Neuronal stem cell (in vitro differentiated cells): ENCODE measurements at regions not wholly inside any gene's neighbourhood (a gene's known extent, or its start where the extent isn't known, plus 50 kb on each side); places are given as distances from the start of the nearest gene placed in this dataset.

Experiments used
- DNase-seq: peaks from one replicate; pipeline ENCODE4 v3.0.0-alpha.2; 2013; ENCODE audit warnings: low spot score
- H2AFZ ChIP-seq: one replicate; pipeline ENCODE4 v1.6.1; 2013; ENCODE audit warnings: mild to moderate bottlenecking, low read length, inconsistent platforms
- H2AK5ac ChIP-seq: 2 replicates; pipeline ENCODE4 v1.6.1; 2013; ENCODE audit warnings: low read depth, mild to moderate bottlenecking, inconsistent platforms, low read length, moderate library complexity, mixed read lengths
- H2BK120ac ChIP-seq: 2 replicates; pipeline ENCODE4 v1.6.1; 2013; ENCODE audit warnings: low read depth, mild to moderate bottlenecking, inconsistent platforms, low read length, moderate library complexity, mixed read lengths
- H2BK12ac ChIP-seq: one replicate; pipeline ENCODE4 v1.6.1; 2013; ENCODE audit warnings: low read length, inconsistent platforms
- H2BK15ac ChIP-seq: 2 replicates; pipeline ENCODE4 v1.6.1; 2013; ENCODE audit warnings: mild to moderate bottlenecking, low read length, inconsistent platforms, mixed read lengths
- H2BK5ac ChIP-seq: one replicate; pipeline ENCODE4 v1.6.1; 2013; ENCODE audit warnings: inconsistent platforms, mild to moderate bottlenecking, low read length, moderate library complexity
- H3K14ac ChIP-seq: one replicate; pipeline ENCODE4 v1.6.1; 2013; ENCODE audit warnings: low read length, inconsistent platforms
- H3K18ac ChIP-seq: 2 replicates; pipeline ENCODE4 v1.6.1; 2013; ENCODE audit warnings: low read length, inconsistent platforms
- H3K23ac ChIP-seq: 2 replicates; pipeline ENCODE4 v1.6.1; 2013; ENCODE audit warnings: low read depth, mild to moderate bottlenecking, mixed read lengths, low read length, inconsistent platforms; ENCODE audit not compliant: poor library complexity
- H3K27ac ChIP-seq: replicated peaks from 3 replicates; pipeline ENCODE4 v1.5.1; 2013; ENCODE audit warnings: low read length, inconsistent platforms
- H3K27me3 ChIP-seq, 3 experiments: 2 replicates each; pipeline ENCODE4 v1.6.1; 2013; ENCODE audit warnings: low read length in 3 of 3, mild to moderate bottlenecking in 2 of 3, inconsistent platforms in 1 of 3, low read depth in 1 of 3, mixed read lengths in 1 of 3, moderate library complexity in 1 of 3; ENCODE audit not compliant: control insufficient read depth in 3 of 3, insufficient read depth in 3 of 3
- H3K36me3 ChIP-seq, 2 donors: replicated peaks in 1 of 2; 2 replicates each; pipeline ENCODE4 v1.6.1; 2013; ENCODE audit warnings: low read length in 2 of 2; ENCODE audit not compliant: control insufficient read depth in 2 of 2, insufficient read depth in 2 of 2
- H3K4ac ChIP-seq: 2 replicates; pipeline ENCODE4 v1.6.1; 2013; ENCODE audit warnings: inconsistent platforms, mild to moderate bottlenecking, low read length, moderate library complexity
- H3K4me1 ChIP-seq, 2 donors: 1 replicate in 1 of 2; 2 replicates in 1 of 2; pipeline ENCODE4 v1.6.1; 2013; ENCODE audit warnings: low read length in 2 of 2, low read depth in 1 of 2; ENCODE audit not compliant: control insufficient read depth in 2 of 2, insufficient read depth in 1 of 2
- H3K4me2 ChIP-seq: one replicate; pipeline ENCODE4 v1.6.1; 2013; ENCODE audit warnings: mild to moderate bottlenecking, low read length, inconsistent platforms; ENCODE audit not compliant: insufficient read depth, poor library complexity, severe bottlenecking
- H3K4me3 ChIP-seq, 2 donors: 2 replicates each; pipeline ENCODE4 v1.5.1; 2013; ENCODE audit warnings: low read length in 2 of 2, mild to moderate bottlenecking in 2 of 2, inconsistent platforms in 1 of 2, moderate library complexity in 1 of 2
- H3K79me1 ChIP-seq: one replicate; pipeline ENCODE4 v1.6.1; 2013; ENCODE audit warnings: low read depth, mild to moderate bottlenecking, inconsistent platforms, low read length, moderate library complexity
- H3K9ac ChIP-seq: one replicate; pipeline ENCODE4 v1.6.1; 2013; ENCODE audit warnings: mild to moderate bottlenecking, low read depth, low read length, inconsistent platforms; ENCODE audit not compliant: poor library complexity
- H3K9me3 ChIP-seq, 2 donors: replicated peaks in 1 of 2; 2 replicates each; pipeline versions ENCODE3 to v1.6.1; 2013; ENCODE audit warnings: low read length in 2 of 2, mild to moderate bottlenecking in 2 of 2, inconsistent platforms in 1 of 2, low read depth in 1 of 2, mixed read lengths in 1 of 2, moderate library complexity in 1 of 2; ENCODE audit not compliant: control insufficient read depth in 2 of 2, insufficient read depth in 1 of 2
- H4K8ac ChIP-seq: one replicate; pipeline ENCODE4 v1.6.1; 2013; ENCODE audit warnings: low read depth, mild to moderate bottlenecking, inconsistent platforms, low read length, moderate library complexity
- H4K91ac ChIP-seq: one replicate; pipeline ENCODE4 v1.6.1; 2013; ENCODE audit warnings: low read length, low read depth, mild to moderate bottlenecking, inconsistent platforms; ENCODE audit not compliant: poor library complexity
- WGBS, 2 donors: extraction: QIAGEN DNeasy Blood & Tissue Kit; methylation state at CpG; one replicate each; pipeline ENCODE4 v1.1.7; 2013; ENCODE audit warnings: missing lambda C conversion rate in 2 of 2, mixed read lengths in 1 of 2; ENCODE audit not compliant: insufficient read length in 2 of 2, insufficient replicate concordance in 1 of 2; ENCODE audit errors: extremely low coverage in 2 of 2; 5-methylcytosine and 5-hydroxymethylcytosine counted together

DNA sequence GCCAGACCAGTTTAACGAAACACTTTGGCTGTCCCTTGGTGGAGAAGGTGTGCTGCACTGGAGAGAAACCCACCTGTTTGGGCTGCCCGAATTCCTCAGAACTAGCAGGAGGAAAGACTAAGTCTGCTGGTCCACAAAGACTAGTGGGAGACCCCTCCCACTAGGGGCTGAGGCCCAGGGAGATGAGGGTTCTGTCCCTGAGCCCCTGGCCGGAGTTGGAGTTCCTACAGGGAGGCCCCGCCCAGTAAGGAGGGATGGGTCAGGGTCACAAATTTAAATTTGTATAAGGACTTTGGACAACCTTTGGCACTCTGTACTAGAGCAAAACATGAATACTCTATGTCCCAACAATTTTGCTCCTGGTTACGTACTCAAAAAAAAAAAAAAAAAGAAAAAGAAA, 200.8 kb upstream of the C11orf87 start:
- no peaks in the 10 kb centered on the region for H3K36me3 ChIP-seq
- no peak overlapping the region for H2BK15ac ChIP-seq
- H2AK5ac ChIP-seq: no peak overlapping the region
- H3K18ac ChIP-seq: no peak overlapping the region
- no peak overlapping the region for H3K4me3 ChIP-seq
- no peak overlapping the region for H4K8ac ChIP-seq
- no peak overlapping the region for H4K91ac ChIP-seq
- no peak overlapping the region for H3K27ac ChIP-seq
- DNase-seq: no peak
- no CpG with 5 or more reads among the region's 5 CpGs for WGBS, 2 donors
- no peak overlapping the region for H2AFZ ChIP-seq
- no peak overlapping the region for H3K4ac ChIP-seq
- H3K9me3 ChIP-seq: no peaks in the 10 kb centered on the region
- H3K4me2 ChIP-seq: no peak overlapping the region
- no peak overlapping the region for H3K23ac ChIP-seq
- H3K27me3 ChIP-seq: no peaks in the 10 kb centered on the region
- no peak overlapping the region for H3K9ac ChIP-seq
- H2BK12ac ChIP-seq: no peak overlapping the region
- H3K14ac ChIP-seq: no peak overlapping the region
- no peak overlapping the region for H2BK5ac ChIP-seq
- no peaks in the 10 kb centered on the region for H3K4me1 ChIP-seq
- no peaks in the 10 kb centered on the region for H3K79me1 ChIP-seq
- no peak overlapping the region for H2BK120ac ChIP-seq

DNA sequence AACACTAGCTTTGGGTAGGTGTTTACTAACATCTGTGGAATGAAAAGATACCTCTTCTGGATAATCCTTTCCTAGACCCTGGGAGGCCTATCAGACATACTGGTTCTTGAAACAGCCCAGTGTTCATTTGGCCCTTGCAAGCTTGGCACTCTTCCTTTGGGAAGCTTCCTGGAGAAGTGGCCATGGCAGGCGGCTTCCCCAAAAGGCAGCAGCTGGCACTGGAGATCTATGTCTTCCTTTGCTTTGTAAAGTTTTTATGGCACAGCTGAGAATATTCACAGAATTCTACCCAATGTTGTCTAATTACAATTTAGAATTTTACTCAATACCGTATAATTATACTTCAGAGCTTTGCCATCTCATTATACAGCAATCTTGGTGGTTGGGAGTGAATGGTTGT, 199.2 kb upstream of the C11orf87 start:
- Histone ChIP-seq H3K23ac (no peak overlapping the region), H2AK5ac (no peak overlapping the region), H3K4ac (no peak overlapping the region), H3K27ac (no peak overlapping the region), H3K9me3 (no peaks in the 10 kb centered on the region), H4K91ac (no peak overlapping the region), H2BK120ac (no peak overlapping the region), H3K18ac (no peak overlapping the region), H2BK12ac (no peak overlapping the region), H3K36me3 (no peaks in the 10 kb centered on the region), H3K27me3 (no peaks in the 10 kb centered on the region), H3K4me2 (no peak overlapping the region), H2BK15ac (no peak overlapping the region), H4K8ac (no peak overlapping the region), H2AFZ (no peak overlapping the region), H3K14ac (no peak overlapping the region), H3K4me1 (no peaks in the 10 kb centered on the region), H3K9ac (no peak overlapping the region), H3K4me3 (no peak overlapping the region), H2BK5ac (no peak overlapping the region), H3K79me1 (no peaks in the 10 kb centered on the region)
- WGBS, 2 donors: no CpG with 5 or more reads among the region's 2 CpGs
- DNase-seq: no peak

DNA sequence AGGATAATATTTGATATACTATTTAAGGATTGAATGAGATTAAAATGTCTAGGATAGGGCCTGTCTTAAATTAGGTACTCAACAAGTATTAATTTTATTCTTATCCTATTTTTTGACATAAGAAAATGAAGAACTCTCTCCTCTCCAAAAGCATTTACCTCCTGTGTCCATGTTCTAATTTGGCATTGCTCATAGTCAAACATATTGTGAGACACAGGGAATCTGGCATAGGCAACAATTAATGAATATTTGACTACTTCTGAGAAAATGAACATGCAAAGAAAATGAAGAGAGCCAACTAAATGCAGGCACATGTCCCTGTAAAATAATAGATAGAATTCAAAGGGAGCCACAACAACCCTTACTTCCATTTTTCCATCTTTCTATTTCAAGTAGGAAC, 198.5 kb upstream of the C11orf87 start:
- Histone ChIP-seq H3K79me1 (no peaks in the 10 kb centered on the region), H3K9ac (no peak overlapping the region), H3K4me3 (no peak overlapping the region), H2AK5ac (no peak overlapping the region), H3K36me3 (no peaks in the 10 kb centered on the region), H3K4ac (no peak overlapping the region), H3K27ac (no peak overlapping the region), H2BK15ac (no peak overlapping the region), H3K23ac (no peak overlapping the region), H3K4me2 (no peak overlapping the region), H2BK120ac (no peak overlapping the region), H4K91ac (no peak overlapping the region), H3K4me1 (no peaks in the 10 kb centered on the region), H2BK12ac (no peak overlapping the region), H3K18ac (no peak overlapping the region), H3K14ac (no peak overlapping the region), H2BK5ac (no peak overlapping the region), H4K8ac (no peak overlapping the region), H3K9me3 (no peaks in the 10 kb centered on the region), H3K27me3 (no peaks in the 10 kb centered on the region), H2AFZ (no peak overlapping the region)
- no peak for DNase-seq

DNA sequence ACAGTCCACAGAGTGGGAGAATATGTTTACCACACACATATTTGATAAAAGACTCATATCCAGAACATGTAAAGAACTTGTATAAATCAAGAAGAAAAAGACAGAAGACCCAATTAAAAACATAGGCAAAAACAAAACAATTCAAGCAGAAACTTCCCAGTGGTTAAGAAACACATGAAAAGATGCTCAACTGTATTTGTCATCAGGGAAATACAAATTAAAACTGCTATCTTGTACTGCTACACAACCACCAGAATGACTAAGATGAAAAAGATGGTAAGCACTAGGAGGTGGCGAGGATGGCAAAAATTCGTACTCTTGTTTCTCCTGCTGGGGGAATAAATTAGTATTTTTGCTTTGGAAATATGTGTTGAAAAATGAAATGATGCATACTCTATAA, 192.3 kb upstream of the C11orf87 start:
- H3K4ac ChIP-seq: no peak overlapping the region
- no peak overlapping the region for H3K23ac ChIP-seq
- no peak overlapping the region for H2AK5ac ChIP-seq
- no peaks in the 10 kb centered on the region for H3K27me3 ChIP-seq
- no peak overlapping the region for H3K4me2 ChIP-seq
- no peak overlapping the region for H2BK5ac ChIP-seq
- no peak overlapping the region for H3K18ac ChIP-seq
- H4K8ac ChIP-seq: no peak overlapping the region
- no CpG with 5 or more reads among the region's 2 CpGs for WGBS, 2 donors
- H2BK15ac ChIP-seq: no peak overlapping the region
- no peak overlapping the region for H3K27ac ChIP-seq
- no peak overlapping the region for H2AFZ ChIP-seq
- no peak overlapping the region for H3K14ac ChIP-seq
- H2BK120ac ChIP-seq: no peak overlapping the region
- H4K91ac ChIP-seq: no peak overlapping the region
- H3K4me3 ChIP-seq: no peak overlapping the region
- H3K79me1 ChIP-seq: no peaks in the 10 kb centered on the region
- H2BK12ac ChIP-seq: no peak overlapping the region
- H3K4me1 ChIP-seq: no peaks in the 10 kb centered on the region
- no peaks in the 10 kb centered on the region for H3K9me3 ChIP-seq
- DNase-seq: no peak
- no peaks in the 10 kb centered on the region for H3K36me3 ChIP-seq
- no peak overlapping the region for H3K9ac ChIP-seq
